SK-N-SH (cell line): ENCODE measurements at regions not wholly inside any gene's neighbourhood (a gene's known extent, or its start where the extent isn't known, plus 50 kb on each side); places are given as distances from the start of the nearest gene placed in this dataset.

ENCODE experiments used
- CTCF ChIA-PET: fragments of 300-600, 350-600 bp; formaldehyde crosslinking; extraction: SDS; loops from one replicate; lab custom pipeline; 2021; lab: Yijun Ruan, JAX
- POLR2A ChIA-PET: fragments of 350-600 bp; sonication (Branson Sonifier 250); formaldehyde crosslinking; extraction: SDS; loops from one replicate; lab custom pipeline; 2020; ENCODE audit warnings: antibody characterized with exemption, inconsistent platforms; lab: Yijun Ruan, JAX
- DNase-seq: peaks from one replicate; pipeline ENCODE4 v3.0.0; 2012
- H2AFZ ChIP-seq: fragments of 200-600 bp; sonication (generic); 2 replicates; pipeline ENCODE4 v1.8.1; 2016; ENCODE audit warnings: antibody characterized with exemption, mild to moderate bottlenecking, low read depth
- H3F3A ChIP-seq: fragments of 200-600 bp; sonication (generic); replicated peaks from 2 replicates; pipeline ENCODE3; 2016; ENCODE audit warnings: antibody characterized with exemption, mild to moderate bottlenecking; ENCODE audit not compliant: insufficient read depth
- H3K27ac ChIP-seq, 2 experiments: fragments of 200-500 bp in 1 of 2; fragments of 200-600 bp in 1 of 2; sonication (Bioruptor generic) in 1 of 2; sonication (generic), shearing (Covaris generic) in 1 of 2; 2 replicates each; pipeline versions ENCODE4 v1.5.1 to v1.6.1; 2014 to 2016; ENCODE audit warnings: low read depth in 2 of 2, inconsistent platforms in 1 of 2, low read length in 1 of 2, mild to moderate bottlenecking in 1 of 2, mixed read lengths in 1 of 2
- H3K27me3 ChIP-seq: fragments of 200-600 bp; sonication (generic), shearing (Covaris generic); 2 replicates; pipeline ENCODE4 v1.6.1; 2016; ENCODE audit warnings: mixed run types; ENCODE audit not compliant: insufficient read depth
- H3K36me3 ChIP-seq, 2 experiments: fragments of 200-500 bp in 1 of 2; fragments of 200-600 bp in 1 of 2; sonication (Bioruptor generic) in 1 of 2; sonication (generic) in 1 of 2; replicated peaks in 1 of 2; 2 replicates each; pipeline versions ENCODE3 to v1.5.1; 2014 to 2016; ENCODE audit warnings: low read length in 1 of 2, mild to moderate bottlenecking in 1 of 2; ENCODE audit not compliant: insufficient read depth in 2 of 2, control insufficient read depth in 1 of 2
- H3K4me1 ChIP-seq, 2 experiments: fragments of 200-500 bp in 1 of 2; fragments of 200-600 bp in 1 of 2; sonication (Bioruptor generic) in 1 of 2; sonication (generic), shearing (Covaris generic) in 1 of 2; 2 replicates each; pipeline versions ENCODE4 v1.5.1 to v1.6.1; 2014 to 2016; ENCODE audit warnings: low read depth in 1 of 2, low read length in 1 of 2, mixed run types in 1 of 2; ENCODE audit not compliant: insufficient read depth in 2 of 2, control insufficient read depth in 1 of 2
- H3K4me2 ChIP-seq: fragments of 200-600 bp; sonication (generic), shearing (Covaris generic); 2 replicates; pipeline ENCODE4 v1.6.1; 2017; ENCODE audit warnings: mixed run types
- H3K4me3 ChIP-seq, 2 experiments: fragments of 200-500 bp in 1 of 2; fragments of 200-600 bp in 1 of 2; sonication (Bioruptor generic) in 1 of 2; sonication (generic), shearing (Covaris generic) in 1 of 2; 2 replicates each; pipeline versions ENCODE4 v1.5.1 to v1.8.1; 2014 to 2016; ENCODE audit warnings: low read depth in 2 of 2, inconsistent platforms in 1 of 2, low read length in 1 of 2, mild to moderate bottlenecking in 1 of 2, mixed read lengths in 1 of 2, moderate library complexity in 1 of 2
- H3K79me2 ChIP-seq: fragments of 200-600 bp; sonication (generic); 2 replicates; pipeline ENCODE4 v1.8.1; 2017; ENCODE audit warnings: mild to moderate bottlenecking; ENCODE audit not compliant: insufficient read depth
- H3K9ac ChIP-seq: fragments of 200-600 bp; sonication (generic); 2 replicates; pipeline ENCODE4 v1.6.1; 2017; ENCODE audit warnings: mixed run types
- H3K9me2 ChIP-seq: fragments of 200-600 bp; sonication (generic); 2 replicates; pipeline ENCODE4 v1.6.1; 2017; ENCODE audit warnings: mixed run types
- H3K9me3 ChIP-seq: fragments of 200-600 bp; sonication (generic); 2 replicates; pipeline ENCODE4 v1.6.1; 2017; ENCODE audit warnings: mixed run types, mild to moderate bottlenecking, moderate library complexity
- H4K20me1 ChIP-seq: fragments of 200-600 bp; sonication (generic); 2 replicates; pipeline ENCODE4 v1.6.1; 2017; ENCODE audit warnings: mild to moderate bottlenecking, mixed run types; ENCODE audit not compliant: insufficient read depth
- CTCF ChIP-seq: fragments of 200-600 bp; sonication (generic); IDR thresholded peaks from 2 replicates; pipeline ENCODE4 v1.6.1; 2017; ENCODE audit warnings: antibody characterized with exemption, mild to moderate bottlenecking, moderate library complexity
- FOSL2 ChIP-seq: IDR thresholded peaks from 2 replicates; pipeline ENCODE4 v1.4.0; 2012; ENCODE audit warnings: low read depth, mild to moderate bottlenecking, moderate library complexity, borderline replicate concordance
- GATA2 ChIP-seq: sonication (generic); formaldehyde crosslinking; IDR thresholded peaks from 2 replicates; pipeline ENCODE4 v1.5.0; 2020; ENCODE audit warnings: mild to moderate bottlenecking, missing genetic modification reagents
- IRF3 ChIP-seq: fragments of 150-350 bp; IDR thresholded peaks from 2 replicates; pipeline ENCODE4 v1.6.1; 2016; ENCODE audit warnings: mild to moderate bottlenecking, low read depth, low read length
- MEF2A ChIP-seq: IDR thresholded peaks from 2 replicates; pipeline ENCODE4 v1.4.0; 2012; ENCODE audit warnings: low read depth, borderline replicate concordance
- MXI1 ChIP-seq: IDR thresholded peaks from 2 replicates; pipeline ENCODE4 v1.6.1; 2012; ENCODE audit warnings: mild to moderate bottlenecking, low read depth, low read length, improper control_type of control experiment
- NFIC ChIP-seq: IDR thresholded peaks from 2 replicates; pipeline ENCODE4 v1.4.0; 2012; ENCODE audit warnings: borderline replicate concordance
- RXRA ChIP-seq: IDR thresholded peaks from 2 replicates; pipeline ENCODE4 v1.4.0; 2012; ENCODE audit warnings: low read depth, mild to moderate bottlenecking, borderline replicate concordance
- SMC3 ChIP-seq: IDR thresholded peaks from 2 replicates; pipeline ENCODE4 v1.6.1; 2012; ENCODE audit warnings: low read depth, low read length, improper control_type of control experiment
- USF2 ChIP-seq: fragments of 150-350 bp; IDR thresholded peaks from 2 replicates; pipeline ENCODE4 v1.6.1; 2017; ENCODE audit warnings: antibody characterized with exemption, low read length, low read depth, borderline replicate concordance
- YY1 ChIP-seq: IDR thresholded peaks from 2 replicates; pipeline ENCODE4 v1.4.0; 2012; ENCODE audit warnings: low read depth, mild to moderate bottlenecking
- WGBS: methylation state at CpG from one replicate; pipeline ENCODE4 v1.1.6; 2017; ENCODE audit warnings: low lambda C conversion rate; 5-methylcytosine and 5-hydroxymethylcytosine counted together

GRCh38 chr2:9750224-9751215 lies 92.8 kb upstream of the TAF1B start:
- no peak overlapping the region for H3K4me3 ChIP-seq
- no peaks in the 10 kb centered on the region for H3F3A ChIP-seq
- H3K36me3 ChIP-seq, result no peaks in the 10 kb centered on the region
- TF ChIP-seq IRF3 (no peak), MXI1 (no peak), GATA2 (CRISPR knock-in tag) (no peak), USF2 (no peak), CTCF (no peak), MEF2A (no peak), SMC3 (no peak), FOSL2 (no peak), RXRA (no peak), NFIC (no peak), YY1 (no peak)
- no peak overlapping the region for H2AFZ ChIP-seq
- H3K9ac ChIP-seq, result no peak overlapping the region
- H3K4me1 ChIP-seq, result peaks cover 15 to 17% of the 10 kb centered on the region in 2 experiments; a peak in 3 of 4 replicates
- 81% methylated on average over 9 of the region's 9 CpGs for WGBS
- ChIA-PET POLR2A (interaction anchor here (0.9 kb wide), 1 partner anchor 9 kb away, joined by 3 read pairs; no protein-coding TSS in a partner anchor), CTCF (interaction anchor here (0.8 to 2.5 kb wide), 5 partner anchors 9 to 322 kb away, joined by 3 to 11 read pairs (median 3); no protein-coding TSS in a partner anchor)
- H3K4me2 ChIP-seq, result no peak overlapping the region
- no peaks in the 10 kb centered on the region for H3K79me2 ChIP-seq
- H3K9me3 ChIP-seq, result no peaks in the 10 kb centered on the region
- H3K9me2 ChIP-seq, result no peaks in the 10 kb centered on the region
- H3K27ac ChIP-seq, result no peak overlapping the region
- no peak for DNase-seq
- no peaks in the 10 kb centered on the region for H4K20me1 ChIP-seq
- H3K27me3 ChIP-seq, result no peaks in the 10 kb centered on the region
